SJSA1 (cell line): ENCODE measurements at regions not wholly inside any gene's neighbourhood (a gene's known extent, or its start where the extent isn't known, plus 50 kb on each side); places are given as distances from the start of the nearest gene placed in this dataset.
A peak's percentile ranks its signal among the peaks of the same experiment; 100 is the strongest.

Experiments
- DNase-seq, 2 experiments: peaks; one replicate each; pipeline ENCODE4 v3.0.0-alpha.2; 2015 to 2020; ENCODE audit warnings: low spot score in 2 of 2, low read depth in 1 of 2
- H3K27ac ChIP-seq: fragments of 250-450 bp; sonication (Bioruptor Pico); 2 replicates; pipeline ENCODE4 v1.5.1; 2020; ENCODE audit warnings: mild to moderate bottlenecking, moderate library complexity
- H3K27me3 ChIP-seq: fragments of 250-450 bp; sonication (Bioruptor Pico); replicated peaks from 2 replicates; pipeline ENCODE4 v1.5.1; 2020; ENCODE audit warnings: mild to moderate bottlenecking, moderate library complexity
- H3K36me3 ChIP-seq: fragments of 250-450 bp; sonication (Bioruptor Pico); 2 replicates; pipeline ENCODE4 v1.5.1; 2020; ENCODE audit warnings: mild to moderate bottlenecking
- H3K4me1 ChIP-seq: fragments of 250-450 bp; sonication (Bioruptor Pico); replicated peaks from 2 replicates; pipeline ENCODE4 v1.6.1; 2021; ENCODE audit warnings: mild to moderate bottlenecking
- H3K4me3 ChIP-seq: fragments of 250-450 bp; sonication (Bioruptor Pico); 2 replicates; pipeline ENCODE4 v1.5.1; 2020; ENCODE audit warnings: mild to moderate bottlenecking
- H3K9me3 ChIP-seq: fragments of 250-450 bp; sonication (Bioruptor Pico); replicated peaks from 2 replicates; pipeline ENCODE4 v1.5.1; 2020; ENCODE audit warnings: mild to moderate bottlenecking

DNA sequence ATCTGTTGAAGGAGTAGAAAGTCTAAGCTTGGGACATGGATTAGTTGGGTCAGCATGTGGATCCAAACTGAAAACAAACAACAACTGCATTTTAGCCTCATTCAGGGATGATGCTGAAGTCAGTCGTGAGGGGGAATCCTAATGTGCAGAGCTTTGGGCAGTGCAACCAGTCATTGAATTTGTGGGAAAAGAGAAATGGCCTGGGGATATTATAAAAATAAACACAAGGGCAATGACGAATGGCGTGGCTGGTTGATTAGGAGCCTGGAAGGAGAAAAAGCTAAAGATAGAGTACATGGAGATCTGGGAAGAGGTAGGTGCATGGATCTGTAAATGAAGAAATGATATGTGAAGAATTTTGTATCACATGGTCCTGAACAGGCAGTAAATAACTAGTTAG, 477.6 kb downstream of the TLE1 start:
- H3K27me3 ChIP-seq, result no peaks in the 10 kb centered on the region
- H3K4me1 ChIP-seq, result no peaks in the 10 kb centered on the region
- H3K27ac ChIP-seq, result no peak overlapping the region
- no peaks in the 10 kb centered on the region for H3K36me3 ChIP-seq
- DNase-seq, result no peak
- H3K4me3 ChIP-seq, result no peak overlapping the region
- no peaks in the 10 kb centered on the region for H3K9me3 ChIP-seq

DNA sequence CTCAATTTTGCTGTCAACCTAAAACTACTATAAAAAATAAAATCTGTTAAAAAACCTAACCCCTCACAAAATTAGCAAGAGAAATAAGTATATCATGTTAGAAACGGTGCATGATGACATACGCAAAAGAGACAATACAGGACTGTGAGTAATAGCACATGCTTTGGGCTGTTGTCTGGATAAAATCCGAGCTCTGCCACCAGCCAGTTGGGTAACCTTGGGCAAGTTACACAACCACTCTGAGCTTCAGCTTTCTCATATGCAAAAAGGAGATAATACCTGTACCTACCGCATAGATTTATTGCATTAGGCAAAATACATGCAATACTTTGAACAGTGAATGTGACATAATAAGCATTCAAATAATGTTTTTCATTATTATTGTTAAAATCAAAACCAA, 481.7 kb downstream of the TLE1 start:
- no peak overlapping the region for H3K27ac ChIP-seq
- no peaks in the 10 kb centered on the region for H3K36me3 ChIP-seq
- no peaks in the 10 kb centered on the region for H3K4me1 ChIP-seq
- no peaks in the 10 kb centered on the region for H3K9me3 ChIP-seq
- DNase-seq, result no peak
- H3K27me3 ChIP-seq, result no peaks in the 10 kb centered on the region
- no peak overlapping the region for H3K4me3 ChIP-seq

DNA sequence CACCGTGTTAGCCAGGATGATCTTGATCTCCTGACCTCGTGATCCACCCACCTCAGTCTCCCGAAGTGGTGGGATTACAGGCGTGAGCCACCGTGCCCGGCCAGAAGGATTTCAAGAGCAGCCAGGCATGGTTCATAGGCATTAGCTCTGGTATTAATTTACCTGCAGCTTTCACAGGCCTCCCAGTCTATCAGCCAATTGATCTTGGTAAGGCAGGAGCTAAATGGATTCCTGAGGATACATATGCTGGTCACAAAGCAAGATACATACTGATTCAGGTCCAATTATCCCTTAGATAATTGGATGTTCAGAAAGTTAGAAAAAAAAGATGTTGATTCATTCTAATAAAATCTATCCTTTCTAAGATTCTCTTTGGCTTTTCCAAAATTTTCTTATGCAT, 487.1 kb downstream of the TLE1 start:
- Histone ChIP-seq H3K4me1 (no peaks in the 10 kb centered on the region), H3K9me3 (no peaks in the 10 kb centered on the region), H3K4me3 (no peak overlapping the region), H3K27me3 (no peaks in the 10 kb centered on the region), H3K27ac (no peak overlapping the region), H3K36me3 (no peaks in the 10 kb centered on the region)
- no peak for DNase-seq

DNA sequence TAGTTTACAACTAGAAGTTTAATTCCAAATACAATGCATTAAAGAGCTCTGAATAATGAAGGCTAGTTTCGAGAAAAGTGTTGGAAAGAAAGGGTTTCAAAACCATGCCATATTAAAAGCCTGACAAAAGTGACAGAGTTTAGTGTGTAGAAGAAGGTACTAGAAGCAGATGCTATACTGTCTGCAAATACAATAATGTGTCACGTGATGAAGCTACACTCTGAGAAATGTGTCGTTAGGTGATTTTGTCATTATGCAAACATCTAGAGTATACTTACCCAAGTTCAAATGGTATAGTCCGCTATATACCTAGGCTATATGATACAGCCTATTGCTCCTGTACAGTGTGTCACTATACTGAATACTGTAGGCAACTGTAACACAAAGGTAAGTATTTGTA, 494.1 kb downstream of the TLE1 start:
- Histone ChIP-seq H3K27ac (no peak overlapping the region), H3K36me3 (no peaks in the 10 kb centered on the region), H3K4me1 (0 out of 2 replicates have a peak, but pooled peaks cover 6% of the 10 kb centered on the region), H3K9me3 (no peaks in the 10 kb centered on the region), H3K27me3 (no peaks in the 10 kb centered on the region), H3K4me3 (no peak overlapping the region)
- no peak for DNase-seq

DNA sequence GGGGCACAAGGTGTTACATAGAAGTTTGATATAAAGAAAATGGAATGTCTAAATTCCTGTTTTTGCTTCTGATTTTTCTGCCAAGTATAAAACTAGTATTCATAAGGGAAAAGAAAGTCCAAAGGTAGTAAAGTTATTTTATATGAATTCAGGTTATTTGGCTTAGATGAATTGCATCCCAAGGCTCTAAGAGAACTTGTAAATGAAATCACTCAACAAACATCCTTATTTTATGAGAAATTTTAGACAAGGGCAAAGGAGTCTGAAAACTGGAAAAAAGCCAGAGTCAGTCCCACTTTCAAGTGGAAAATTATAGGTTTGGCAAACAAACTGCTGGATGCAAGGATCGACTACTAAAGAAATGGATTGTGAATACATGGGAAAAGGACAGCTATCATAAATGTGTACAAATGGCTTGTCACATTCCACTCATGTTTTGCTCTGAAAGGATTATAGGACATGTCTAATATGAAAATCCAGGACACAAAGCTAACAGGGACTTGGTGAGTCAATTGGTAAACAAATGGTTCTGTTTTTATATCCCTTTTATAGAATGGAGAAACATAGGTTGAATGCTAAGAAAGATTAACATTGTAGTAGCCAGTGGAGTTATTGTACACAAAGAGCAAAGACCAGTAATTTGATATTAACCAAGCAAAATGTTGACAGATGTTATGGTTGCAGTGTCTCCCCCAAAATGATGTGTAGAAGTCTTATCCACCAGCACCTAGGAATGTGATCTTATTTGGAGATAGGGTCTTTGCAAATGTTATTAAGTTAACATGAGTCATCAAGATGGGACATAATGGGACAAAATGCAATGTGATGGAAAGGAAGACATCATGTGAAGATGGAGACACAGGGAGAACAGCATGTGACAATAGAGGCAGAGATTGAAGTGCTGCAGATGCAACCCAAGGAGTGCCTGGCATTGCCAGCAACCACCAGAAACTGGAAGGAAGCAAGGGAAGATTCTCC, 495.7 kb downstream of the TLE1 start:
- Histone ChIP-seq H3K36me3 (no peaks in the 10 kb centered on the region), H3K9me3 (no peaks in the 10 kb centered on the region), H3K4me3 (no peak overlapping the region), H3K4me1 (0 out of 2 replicates have a peak, but pooled peaks cover 6% of the 10 kb centered on the region), H3K27ac (no peak overlapping the region), H3K27me3 (no peaks in the 10 kb centered on the region)
- DNase-seq, result no peak

DNA sequence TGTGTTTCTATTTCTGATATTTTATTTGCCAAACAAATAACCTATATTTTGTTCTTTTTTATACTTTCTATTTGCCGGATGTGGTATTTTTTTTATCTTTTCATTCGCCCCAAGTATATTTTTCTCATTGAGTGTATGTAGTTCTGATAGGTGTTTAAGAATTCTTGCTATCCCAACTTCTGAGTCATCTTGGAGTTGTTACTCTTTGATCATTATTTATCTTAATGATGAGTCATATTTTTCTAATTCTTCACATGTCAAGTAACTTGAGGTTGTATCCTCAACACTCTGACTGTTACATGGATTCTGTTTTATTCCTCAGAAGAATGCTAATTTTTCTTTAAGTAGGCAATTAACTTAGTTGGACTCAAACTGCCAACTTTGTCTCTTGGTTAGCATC, 498.1 kb downstream of the TLE1 start:
- no peak for DNase-seq
- no peaks in the 10 kb centered on the region for H3K9me3 ChIP-seq
- no peak overlapping the region for H3K4me3 ChIP-seq
- H3K27ac ChIP-seq, result no peak overlapping the region
- H3K36me3 ChIP-seq, result no peaks in the 10 kb centered on the region
- H3K27me3 ChIP-seq, result no peaks in the 10 kb centered on the region
- H3K4me1 ChIP-seq, result 0 out of 2 replicates have a peak, but pooled peaks cover 6% of the 10 kb centered on the region

DNA sequence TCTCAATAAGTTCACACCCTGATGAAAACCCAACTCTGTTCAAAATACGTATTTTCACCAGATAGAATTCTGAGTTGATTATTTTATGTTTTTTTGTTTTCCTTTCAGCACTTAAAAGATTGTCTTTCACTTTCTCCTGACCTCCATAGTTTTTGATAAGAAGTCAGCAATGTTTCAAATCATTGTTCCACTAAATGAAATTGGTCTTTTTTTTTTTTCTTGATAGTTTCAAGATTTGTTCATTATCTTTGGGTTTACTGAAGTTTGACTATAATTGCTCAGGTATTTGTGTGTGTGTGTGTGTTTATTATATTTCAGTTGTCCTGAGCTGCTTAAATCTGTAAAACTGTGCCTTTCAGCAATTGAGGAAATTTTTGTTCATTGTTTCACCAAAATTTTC, 498.7 kb downstream of the TLE1 start:
- no peaks in the 10 kb centered on the region for H3K36me3 ChIP-seq
- H3K4me1 ChIP-seq, result 0 out of 2 replicates have a peak, but pooled peaks cover 6% of the 10 kb centered on the region
- DNase-seq, result no peak
- no peaks in the 10 kb centered on the region for H3K9me3 ChIP-seq
- no peaks in the 10 kb centered on the region for H3K27me3 ChIP-seq
- H3K4me3 ChIP-seq, result no peak overlapping the region
- H3K27ac ChIP-seq, result no peak overlapping the region

DNA sequence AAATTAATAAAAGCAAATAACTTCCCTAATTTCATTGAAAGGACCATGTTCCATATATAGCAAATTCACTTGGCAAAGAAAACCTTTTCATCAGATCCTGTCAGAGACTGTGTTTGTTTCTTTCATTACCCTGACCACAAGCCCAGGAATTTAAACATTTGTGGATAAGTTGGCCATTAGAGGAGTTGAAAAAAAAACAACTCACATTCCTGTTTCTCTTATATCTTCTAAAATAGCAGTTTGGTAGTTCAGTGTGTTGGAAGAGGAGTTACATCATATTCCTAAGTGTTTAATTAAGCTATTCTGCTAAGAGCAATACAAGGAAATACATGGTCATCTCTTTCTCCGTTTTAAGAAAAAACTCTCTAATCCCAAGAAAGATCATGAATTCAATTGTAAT, 505.6 kb downstream of the TLE1 start:
- Histone ChIP-seq H3K27me3 (no peaks in the 10 kb centered on the region), H3K9me3 (no peaks in the 10 kb centered on the region), H3K27ac (no peak overlapping the region), H3K36me3 (no peaks in the 10 kb centered on the region), H3K4me3 (no peak overlapping the region), H3K4me1 (peaks cover 20% of the 10 kb centered on the region)
- DNase-seq, result peak in 1 of 2 experiments; percentile 70

DNA sequence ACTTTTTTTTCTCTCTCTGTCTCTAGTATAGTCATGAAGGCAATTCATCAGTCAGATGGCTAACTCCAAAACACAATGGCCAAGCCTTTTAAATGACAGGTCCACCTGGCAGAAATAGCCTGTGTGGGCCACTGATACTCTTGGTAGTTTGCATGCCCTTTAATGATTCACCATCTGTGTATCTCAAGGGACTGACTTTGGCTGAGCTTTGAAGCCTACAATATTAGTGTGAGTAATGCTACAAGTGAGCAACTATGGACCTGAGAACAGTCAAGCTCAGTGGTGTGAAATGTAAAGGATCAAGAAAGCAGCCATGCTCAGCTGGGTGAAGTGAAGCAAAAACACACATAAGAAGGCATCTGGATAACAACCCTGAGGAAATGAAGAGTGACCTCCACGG, 506.9 kb downstream of the TLE1 start:
- no peak overlapping the region for H3K4me3 ChIP-seq
- DNase-seq, result peak; percentile 33 to 38
- no peaks in the 10 kb centered on the region for H3K36me3 ChIP-seq
- H3K27ac ChIP-seq, result no peak overlapping the region
- H3K4me1 ChIP-seq, result peaks cover 20% of the 10 kb centered on the region
- no peaks in the 10 kb centered on the region for H3K9me3 ChIP-seq
- H3K27me3 ChIP-seq, result no peaks in the 10 kb centered on the region

DNA sequence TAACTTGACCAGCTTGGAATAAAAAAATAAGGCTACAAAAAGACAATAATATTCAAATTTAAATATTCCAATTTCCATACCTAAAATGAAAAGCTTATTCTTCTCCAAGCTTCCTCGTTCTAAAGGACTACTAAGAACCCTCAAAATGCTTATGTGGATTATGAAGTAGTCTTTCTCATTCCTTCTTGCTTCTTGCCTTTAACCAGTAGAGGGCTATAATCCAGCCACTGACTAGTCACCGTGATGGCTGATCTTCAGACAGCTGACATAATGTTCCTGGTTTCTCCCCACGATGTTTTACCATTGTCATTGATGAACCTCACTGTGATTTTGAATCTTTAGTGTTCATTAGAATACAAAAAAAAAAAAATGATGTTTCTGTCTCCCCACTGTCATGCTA, 515.3 kb downstream of the TLE1 start:
- Histone ChIP-seq H3K27ac (no peak overlapping the region), H3K4me3 (no peak overlapping the region), H3K4me1 (no peaks in the 10 kb centered on the region), H3K27me3 (no peaks in the 10 kb centered on the region), H3K36me3 (no peaks in the 10 kb centered on the region), H3K9me3 (no peaks in the 10 kb centered on the region)
- DNase-seq, result no peak

DNA sequence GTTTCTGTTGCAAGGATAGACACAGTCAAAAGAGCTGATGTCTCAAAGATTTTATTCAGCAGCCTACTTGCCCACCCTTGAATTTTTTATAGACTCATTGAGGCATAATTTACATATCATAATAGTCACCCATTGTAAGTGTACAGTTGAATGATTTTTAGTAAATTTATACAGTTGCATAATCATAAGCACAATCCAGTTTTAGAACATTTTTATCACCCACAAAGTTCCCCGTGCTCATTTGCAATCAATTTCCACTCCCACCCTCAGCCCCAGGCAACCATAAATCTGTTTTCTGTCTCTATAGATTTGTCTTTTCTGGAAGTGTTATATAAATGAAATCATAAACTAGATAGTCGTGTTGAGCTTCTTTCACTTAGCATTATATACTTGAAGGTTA, 517.7 kb downstream of the TLE1 start:
- no peak for DNase-seq
- H3K4me3 ChIP-seq, result no peak overlapping the region
- H3K27ac ChIP-seq, result no peak overlapping the region
- no peaks in the 10 kb centered on the region for H3K27me3 ChIP-seq
- no peaks in the 10 kb centered on the region for H3K36me3 ChIP-seq
- H3K4me1 ChIP-seq, result no peaks in the 10 kb centered on the region
- H3K9me3 ChIP-seq, result no peaks in the 10 kb centered on the region

DNA sequence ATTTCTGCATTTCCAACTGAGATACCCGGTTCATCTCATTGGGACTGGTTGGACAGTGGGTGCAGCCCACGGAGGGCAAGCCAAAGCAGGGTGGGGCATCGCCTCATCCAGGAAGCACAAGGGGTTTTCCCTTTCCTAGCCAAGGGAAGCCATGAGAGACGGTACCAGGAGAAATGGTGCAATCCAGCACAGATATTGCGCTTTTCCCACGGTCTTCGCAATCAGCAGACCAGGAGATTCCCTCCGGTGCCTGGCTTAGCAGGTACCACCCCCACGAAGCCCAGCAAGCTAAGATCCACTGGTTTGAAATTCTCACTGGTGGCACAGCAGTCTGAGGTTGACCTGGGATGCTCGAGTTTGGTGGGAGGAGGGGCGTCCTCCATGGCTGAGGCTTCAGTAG, 527.0 kb downstream of the TLE1 start:
- no peaks in the 10 kb centered on the region for H3K9me3 ChIP-seq

DNA sequence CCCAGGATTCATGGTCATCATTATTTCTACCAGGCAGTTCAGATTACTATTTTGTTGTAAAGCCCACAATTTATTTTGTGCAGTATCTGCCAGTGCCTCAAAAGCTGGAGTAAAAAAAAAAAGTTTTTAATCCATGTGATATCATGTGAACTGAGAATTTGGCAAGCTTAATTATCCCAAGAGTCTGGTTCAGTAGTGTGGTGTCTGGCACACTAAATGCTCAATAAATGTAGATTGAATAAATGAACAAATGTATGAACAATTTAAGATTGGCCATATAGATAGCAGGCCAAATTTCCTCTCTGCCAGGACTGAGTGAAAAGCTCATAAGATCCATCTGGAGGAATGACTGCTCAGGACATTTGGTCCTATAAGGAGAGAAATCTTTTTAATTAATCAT, 533.0 kb downstream of the TLE1 start:
- no peak for DNase-seq
- Histone ChIP-seq H3K9me3 (no peaks in the 10 kb centered on the region), H3K27ac (no peak overlapping the region), H3K4me1 (no peaks in the 10 kb centered on the region), H3K36me3 (no peaks in the 10 kb centered on the region), H3K27me3 (no peaks in the 10 kb centered on the region), H3K4me3 (no peak overlapping the region)

More for the DNA sequence above, 527.0 kb downstream of the TLE1 start:
- no peak overlapping the region for H3K4me3 ChIP-seq
- no peak overlapping the region for H3K27ac ChIP-seq
- H3K27me3 ChIP-seq, result no peaks in the 10 kb centered on the region
- no peak for DNase-seq
- H3K36me3 ChIP-seq, result no peaks in the 10 kb centered on the region
- no peaks in the 10 kb centered on the region for H3K4me1 ChIP-seq

DNA sequence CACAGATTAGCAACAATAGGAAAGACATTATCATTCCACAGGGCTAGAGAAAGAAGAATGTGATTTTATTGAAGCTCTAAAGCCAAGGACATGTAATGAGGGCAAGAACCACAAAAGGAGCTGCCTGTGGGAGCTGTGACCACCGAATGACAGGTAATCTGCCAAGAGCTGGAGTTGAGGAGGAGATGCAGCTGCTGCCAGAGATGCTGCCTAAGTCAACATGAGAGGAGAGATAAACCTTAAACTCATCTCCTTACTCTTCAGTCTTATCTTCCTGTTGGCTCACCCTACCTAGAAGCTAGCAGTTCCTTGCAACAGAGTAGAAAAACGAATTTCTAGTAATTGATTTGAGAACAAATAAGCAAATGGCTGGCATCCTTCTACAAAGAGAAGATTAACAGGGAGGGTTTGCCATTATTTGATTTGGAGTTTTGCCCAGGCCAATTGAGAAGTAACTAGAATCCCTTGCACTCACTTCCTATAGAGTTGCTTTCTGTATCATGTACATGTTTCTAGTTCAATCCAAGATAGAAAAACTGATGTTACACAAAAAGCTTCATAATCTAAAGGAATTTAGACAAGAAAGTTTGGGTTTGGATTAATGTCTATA, 539.2 kb downstream of the TLE1 start:
- DNase-seq, result no peak
- H3K27ac ChIP-seq, result no peak overlapping the region
- H3K4me1 ChIP-seq, result peaks cover 10% of the 10 kb centered on the region
- no peak overlapping the region for H3K4me3 ChIP-seq
- no peaks in the 10 kb centered on the region for H3K36me3 ChIP-seq
- H3K9me3 ChIP-seq, result no peaks in the 10 kb centered on the region
- H3K27me3 ChIP-seq, result no peaks in the 10 kb centered on the region
